ENCODE measurements at regions not wholly inside any gene's neighbourhood (a gene's known extent, or its start where the extent isn't known, plus 50 kb on each side); places are given as distances from the start of the nearest gene placed in this dataset.

DNA sequence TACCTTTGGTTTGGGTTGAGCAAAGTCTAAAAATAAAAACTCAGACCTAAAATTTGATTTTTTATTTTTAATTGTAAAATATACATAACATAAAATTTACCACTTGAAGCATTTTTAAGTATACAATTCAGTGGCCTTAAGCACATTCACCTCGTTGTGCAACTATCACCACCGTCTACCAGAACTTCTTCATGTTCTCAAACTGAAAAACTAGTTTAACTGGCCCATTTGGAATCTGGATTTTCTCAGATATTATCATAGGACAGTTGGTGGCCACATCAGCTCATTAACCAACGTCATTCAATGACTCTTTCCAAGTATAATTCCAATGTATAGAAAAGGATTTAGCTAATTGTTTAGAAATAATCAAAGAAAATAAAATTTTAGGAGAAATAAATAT is 319.3 kb downstream of the TLE1 start:
- DNase-seq (ENCODE audit: low read depth in 1 of 2, low spot score in 2 of 2) = no peak
- H3K9me3 ChIP-seq (ENCODE audit: insufficient read depth in 2 of 2, low read depth in 1 of 2, low read length in 1 of 2) = no peaks in the 10 kb centered on the region
- H2BK20ac ChIP-seq (ENCODE audit: low read length) = no peak overlapping the region
- no peaks in the 10 kb centered on the region for H3K23me2 ChIP-seq (ENCODE audit: low read depth, low read length)
- H4K20me1 ChIP-seq (replicated peaks in 1 of 2; ENCODE audit: control insufficient read depth in 1 of 2, insufficient read depth in 2 of 2, low read length in 2 of 2) = no peaks in the 10 kb centered on the region
- no peak overlapping the region for H4K91ac ChIP-seq (replicated peaks; ENCODE audit: insufficient read length, low read length)
- H4K8ac ChIP-seq (ENCODE audit: extremely low read depth, insufficient read depth, low read length) = no peak overlapping the region
- H3K23ac ChIP-seq (ENCODE audit: insufficient read length) = no peak overlapping the region
- H3K36me3 ChIP-seq (ENCODE audit: control insufficient read depth in 2 of 4, insufficient read depth in 4 of 4, low read length in 3 of 4) = no peaks in the 10 kb centered on the region; a peak in 1 of 8 replicates
- H3K79me1 ChIP-seq (ENCODE audit: low read depth, low read length) = no peaks in the 10 kb centered on the region
- CTCF ChIA-PET (ENCODE audit: partially characterized antibody) = interaction anchor here (1.3 kb wide), 1 partner anchor 16 kb away, joined by 3 read pairs; no protein-coding TSS in a partner anchor
- H3K79me2 ChIP-seq (ENCODE audit: control insufficient read depth in 1 of 2, insufficient read depth in 2 of 2, low read length in 2 of 2) = no peaks in the 10 kb centered on the region
- no peak overlapping the region for H2BK5ac ChIP-seq (ENCODE audit: low read depth, low read length)
- H2BK12ac ChIP-seq (ENCODE audit: low read depth, low read length) = no peak overlapping the region
- H3K4me2 ChIP-seq (ENCODE audit: insufficient read depth in 1 of 2, low read depth in 2 of 2, low read length in 2 of 2) = no peak overlapping the region
- peaks cover 0 to 6% (median 5%) of the 10 kb centered on the region in 4 experiments; a peak in 3 of 7 replicates for H3K4me1 ChIP-seq (replicated peaks in 1 of 4; ENCODE audit: control insufficient read depth in 3 of 4, insufficient read depth in 4 of 4, low read length in 3 of 4)
- no peaks in the 10 kb centered on the region; a peak in 1 of 7 replicates for H3K27me3 ChIP-seq (replicated peaks in 1 of 4; ENCODE audit: control insufficient read depth in 3 of 4, extremely low read depth in 1 of 4, insufficient read depth in 3 of 4, low read length in 3 of 4)
- no peak overlapping the region for H3K4ac ChIP-seq (replicated peaks; ENCODE audit: insufficient read length, low read depth, low read length)
- H3K9ac ChIP-seq (replicated peaks in 1 of 4; ENCODE audit: extremely low read depth in 1 of 4, low read depth in 3 of 4, low read length in 3 of 4) = no peak overlapping the region
- no peak overlapping the region for H3K18ac ChIP-seq (ENCODE audit: extremely low read depth, low read length)
- no peak overlapping the region for H2AK5ac ChIP-seq (ENCODE audit: low read depth, low read length)
- no peak overlapping the region for H2AFZ ChIP-seq (ENCODE audit: low read length)
- H3K4me3 ChIP-seq (ENCODE audit: extremely low read depth in 1 of 4, insufficient read depth in 2 of 4, low read depth in 3 of 4, low read length in 4 of 4) = no peak overlapping the region
- no peak overlapping the region for H3K14ac ChIP-seq (ENCODE audit: insufficient read length)
- WGBS, 2 experiments (ENCODE audit: extremely low coverage in 1 of 2, insufficient coverage in 1 of 2, insufficient read length in 1 of 2, insufficient replicate concordance in 2 of 2, low coverage in 1 of 2, low lambda C conversion rate in 2 of 2, missing lambda C conversion rate in 1 of 2) = 95% methylated on average over 3 of the region's 3 CpGs; no CpG with 5 or more reads in 1 of the 2 experiments
- H4K5ac ChIP-seq (ENCODE audit: insufficient read length, low read depth, low read length) = no peak overlapping the region
- POLR2A ChIA-PET (ENCODE audit: partially characterized antibody) = no interaction called here
- no peak overlapping the region for H2BK120ac ChIP-seq (replicated peaks; ENCODE audit: low read depth, low read length)
- H3K56ac ChIP-seq (replicated peaks; ENCODE audit: insufficient read length, low read depth, low read length) = no peak overlapping the region
- no peak for FAIRE-seq
- no peak overlapping the region for H2BK15ac ChIP-seq (ENCODE audit: low read length)
- H3K27ac ChIP-seq (ENCODE audit: low read depth, low read length) = no peak overlapping the region
- TF ChIP-seq YY1 (IDR thresholded peaks at IDR 0.05; ENCODE audit: low read depth, low read length) (no peak), BACH1 (IDR thresholded peaks at IDR 0.05; ENCODE audit: low read length) (no peak), CTBP2 (IDR thresholded peaks at IDR 0.05; ENCODE audit: borderline replicate concordance, insufficient read depth, insufficient read length, low read length) (no peak), TAF7 (optimal IDR thresholded peaks at IDR 0.05; ENCODE audit: borderline replicate concordance, low read depth, low read length) (no peak), BRCA1 (IDR thresholded peaks at IDR 0.05; ENCODE audit: low read depth, low read length) (no peak), SUZ12 (IDR thresholded peaks at IDR 0.05; ENCODE audit: low read length) (no peak), RBBP5 (IDR thresholded peaks at IDR 0.05; ENCODE audit: borderline replicate concordance, low read depth, low read length) (no peak), CHD2 (IDR thresholded peaks at IDR 0.05; ENCODE audit: low read length) (no peak), POLR2AphosphoS5 (IDR thresholded peaks at IDR 0.05; ENCODE audit: low read depth, low read length) (no peak), CEBPB (IDR thresholded peaks at IDR 0.05; ENCODE audit: low read depth, low read length) (no peak), CREB1 (IDR thresholded peaks at IDR 0.05) (no peak), KDM4A (IDR thresholded peaks at IDR 0.05; ENCODE audit: low read depth, low read length, severe bottlenecking) (no peak)
- TF ChIP-seq, protein P1, sequence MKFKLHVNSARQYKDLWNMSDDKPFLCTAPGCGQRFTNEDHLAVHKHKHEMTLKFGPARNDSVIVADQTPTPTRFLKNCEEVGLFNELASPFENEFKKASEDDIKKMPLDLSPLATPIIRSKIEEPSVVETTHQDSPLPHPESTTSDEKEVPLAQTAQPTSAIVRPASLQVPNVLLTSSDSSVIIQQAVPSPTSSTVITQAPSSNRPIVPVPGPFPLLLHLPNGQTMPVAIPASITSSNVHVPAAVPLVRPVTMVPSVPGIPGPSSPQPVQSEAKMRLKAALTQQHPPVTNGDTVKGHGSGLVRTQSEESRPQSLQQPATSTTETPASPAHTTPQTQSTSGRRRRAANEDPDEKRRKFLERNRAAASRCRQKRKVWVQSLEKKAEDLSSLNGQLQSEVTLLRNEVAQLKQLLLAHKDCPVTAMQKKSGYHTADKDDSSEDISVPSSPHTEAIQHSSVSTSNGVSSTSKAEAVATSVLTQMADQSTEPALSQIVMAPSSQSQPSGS (IDR thresholded peaks at IDR 0.05; ENCODE audit: low read length) = no peak
- TF ChIP-seq, protein P2, sequence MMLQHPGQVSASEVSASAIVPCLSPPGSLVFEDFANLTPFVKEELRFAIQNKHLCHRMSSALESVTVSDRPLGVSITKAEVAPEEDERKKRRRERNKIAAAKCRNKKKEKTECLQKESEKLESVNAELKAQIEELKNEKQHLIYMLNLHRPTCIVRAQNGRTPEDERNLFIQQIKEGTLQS (IDR thresholded peaks at IDR 0.05; ENCODE audit: insufficient read depth, low read depth, low read length) = no peak
